ENCODE measurements at regions not wholly inside any gene's neighbourhood (a gene's known extent, or its start where the extent isn't known, plus 50 kb on each side); places are given as distances from the start of the nearest gene placed in this dataset.
"Not testable (repeated sequence)": the region's sequence is repeated elsewhere in the genome, so short reads cannot be mapped to it uniquely, and the experiment has no call there.

DNA sequence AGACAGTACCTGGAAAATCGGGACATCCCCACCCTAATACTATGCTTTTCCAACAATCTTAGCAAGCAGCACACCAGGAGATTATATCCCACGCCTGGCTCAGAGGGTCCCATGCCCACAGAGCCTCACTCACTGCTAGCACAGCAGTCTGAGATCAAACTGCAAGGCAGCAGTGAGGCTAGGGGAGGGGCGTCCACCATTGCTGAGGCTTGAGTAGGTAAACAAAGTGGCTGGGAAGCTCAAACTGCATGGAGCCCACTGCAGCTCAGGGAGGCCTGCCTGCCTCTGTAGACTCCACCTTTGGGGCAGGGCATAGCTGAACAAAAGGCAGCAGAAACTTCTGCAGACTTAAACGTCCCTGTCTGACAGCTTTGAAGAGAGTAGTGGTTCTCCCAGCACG is 275.5 kb downstream of the IKZF2 start:
- TF ChIP-seq, protein P1, sequence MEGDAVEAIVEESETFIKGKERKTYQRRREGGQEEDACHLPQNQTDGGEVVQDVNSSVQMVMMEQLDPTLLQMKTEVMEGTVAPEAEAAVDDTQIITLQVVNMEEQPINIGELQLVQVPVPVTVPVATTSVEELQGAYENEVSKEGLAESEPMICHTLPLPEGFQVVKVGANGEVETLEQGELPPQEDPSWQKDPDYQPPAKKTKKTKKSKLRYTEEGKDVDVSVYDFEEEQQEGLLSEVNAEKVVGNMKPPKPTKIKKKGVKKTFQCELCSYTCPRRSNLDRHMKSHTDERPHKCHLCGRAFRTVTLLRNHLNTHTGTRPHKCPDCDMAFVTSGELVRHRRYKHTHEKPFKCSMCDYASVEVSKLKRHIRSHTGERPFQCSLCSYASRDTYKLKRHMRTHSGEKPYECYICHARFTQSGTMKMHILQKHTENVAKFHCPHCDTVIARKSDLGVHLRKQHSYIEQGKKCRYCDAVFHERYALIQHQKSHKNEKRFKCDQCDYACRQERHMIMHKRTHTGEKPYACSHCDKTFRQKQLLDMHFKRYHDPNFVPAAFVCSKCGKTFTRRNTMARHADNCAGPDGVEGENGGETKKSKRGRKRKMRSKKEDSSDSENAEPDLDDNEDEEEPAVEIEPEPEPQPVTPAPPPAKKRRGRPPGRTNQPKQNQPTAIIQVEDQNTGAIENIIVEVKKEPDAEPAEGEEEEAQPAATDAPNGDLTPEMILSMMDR (IDR thresholded peaks at IDR 0.05; ENCODE audit: insufficient read depth, low read length, poor library complexity, severe bottlenecking): not testable (repeated sequence)
- TF ChIP-seq EZH2phosphoT487 (conservative IDR thresholded peaks at IDR 0.05; ENCODE audit: low read length): not testable (repeated sequence)
